Retinal pigment epithelial cell (primary cell): ENCODE measurements at regions not wholly inside any gene's neighbourhood (a gene's known extent, or its start where the extent isn't known, plus 50 kb on each side); places are given as distances from the start of the nearest gene placed in this dataset.

Source experiments
- DNase-seq: peaks from one replicate; pipeline ENCODE4 v3.0.0-alpha.2; 2010; ENCODE audit warnings: low read depth
- H3K4me3 ChIP-seq: 2 replicates; pipeline ENCODE4 v1.5.1; 2011; ENCODE audit warnings: mild to moderate bottlenecking, low read length, control low read depth, moderate library complexity
- CTCF ChIP-seq: conservative IDR thresholded peaks from 2 replicates; pipeline ENCODE4 v1.5.1; 2011; ENCODE audit warnings: low read depth, low read length, control low read depth, inconsistent platforms

- DNase-seq: no peak
- no peak overlapping the region for H3K4me3 ChIP-seq
- no peak for TF ChIP-seq CTCF
Measured at GRCh38 chr12:111158992-111159391, 209.9 kb downstream of the PHETA1 start.

GRCh38 chr12:111157486-111157885 lies 211.4 kb downstream of the PHETA1 start:
- no peak for TF ChIP-seq CTCF
- no peak for DNase-seq
- H3K4me3 ChIP-seq: no peak overlapping the region

- no peak for TF ChIP-seq CTCF
- no peak overlapping the region for H3K4me3 ChIP-seq
- DNase-seq: no peak
Measured at GRCh38 chr12:111156304-111156703, 212.6 kb downstream of the PHETA1 start.

- H3K4me3 ChIP-seq: no peak overlapping the region
- no peak for DNase-seq
- TF ChIP-seq CTCF: no peak
Measured at GRCh38 chr12:111155521-111155920, 213.4 kb downstream of the PHETA1 start.

- H3K4me3 ChIP-seq: no peak overlapping the region
- no peak for DNase-seq
- TF ChIP-seq CTCF: no peak
Measured at GRCh38 chr12:111155020-111155419, 213.9 kb downstream of the PHETA1 start.

GRCh38 chr12:111154147-111154834 lies 214.6 kb downstream of the PHETA1 start:
- DNase-seq: no peak
- no peak overlapping the region for H3K4me3 ChIP-seq

More at GRCh38 chr12:111154147-111154834, 214.6 kb downstream of the PHETA1 start:
- TF ChIP-seq CTCF: no peak
